ENCODE measurements at regions not wholly inside any gene's neighbourhood (a gene's known extent, or its start where the extent isn't known, plus 50 kb on each side); places are given as distances from the start of the nearest gene placed in this dataset.
A peak's percentile ranks its signal among the peaks of the same experiment; 100 is the strongest.

- DNase-seq (ENCODE audit: low read depth, low spot score) (no peak), ATAC-seq (no peak)
- CTCF ChIA-PET = no interaction called here
- peak overlapping the region; percentile 88 for H3K27ac ChIP-seq (ENCODE audit: low read length)
- H3K27me3 ChIP-seq (ENCODE audit: control insufficient read depth, insufficient read depth, low read length) = no peaks in the 10 kb centered on the region
- no peaks in the 10 kb centered on the region for H3K36me3 ChIP-seq (ENCODE audit: control insufficient read depth, insufficient read depth, low read length)
- BruUV-seq (replicated peaks) = no TSS peak
- intact Hi-C loops (cut with micrococcal nuclease; ENCODE audit: unreplicated experiment) (loop anchor here (5.0 kb wide), 1 partner anchor 103 kb away; no protein-coding TSS in a partner anchor), in situ Hi-C loops (cut with HindIII; ENCODE audit: low pct_unique_long_range_greater_than_20kb, low sequenced_read_pairs) (no loop called here)
- H3K4me1 ChIP-seq (ENCODE audit: control insufficient read depth, insufficient read depth, low read length) = peaks cover 48% of the 10 kb centered on the region
- no peak for TF ChIP-seq CTCF (IDR thresholded peaks at IDR 0.05)
- H3K9me3 ChIP-seq (ENCODE audit: control insufficient read depth, insufficient read depth, low read depth, low read length) = no peaks in the 10 kb centered on the region
- H3K4me3 ChIP-seq (ENCODE audit: low read depth in 2 of 2, low read length in 2 of 2) = no peak overlapping the region
- POLR2A ChIA-PET = interaction anchor here (0.6 kb wide), 1 partner anchor 101 kb away, joined by 3 read pairs; no protein-coding TSS in a partner anchor
Measured at GRCh38 chr12:116384691-116385485, 107.4 kb upstream of the MED13L start.

GRCh38 chr12:116385486-116386217 lies 108.2 kb upstream of the MED13L start:
- in situ Hi-C loops (cut with HindIII; ENCODE audit: low pct_unique_long_range_greater_than_20kb, low sequenced_read_pairs) = no loop called here
- Histone ChIP-seq H3K4me1 (ENCODE audit: control insufficient read depth, insufficient read depth, low read length) (peaks cover 55% of the 10 kb centered on the region), H3K9me3 (ENCODE audit: control insufficient read depth, insufficient read depth, low read depth, low read length) (no peaks in the 10 kb centered on the region), H3K27me3 (ENCODE audit: control insufficient read depth, insufficient read depth, low read length) (no peaks in the 10 kb centered on the region), H3K27ac (ENCODE audit: low read length) (peak overlapping the region; percentile 88), H3K36me3 (ENCODE audit: control insufficient read depth, insufficient read depth, low read length) (no peaks in the 10 kb centered on the region), H3K4me3 (ENCODE audit: low read depth in 2 of 2, low read length in 2 of 2) (no peak overlapping the region)
- ATAC-seq = no peak
- ChIA-PET POLR2A (interaction anchor here (0.6 kb wide), 1 partner anchor 100 kb away, joined by 3 read pairs; no protein-coding TSS in a partner anchor), CTCF (no interaction called here)
- BruUV-seq (replicated peaks) = no TSS peak
- no peak for DNase-seq (ENCODE audit: low read depth, low spot score)
- TF ChIP-seq REST (IDR thresholded peaks at IDR 0.05; ENCODE audit: insufficient read depth in 1 of 2, low read depth in 2 of 2, low read length in 1 of 2) = no peak
- no peak for TF ChIP-seq SIN3A (IDR thresholded peaks at IDR 0.05; ENCODE audit: borderline replicate concordance, insufficient read depth, low read depth, low read length)
- TF ChIP-seq TCF7L2 (IDR thresholded peaks at IDR 0.05; ENCODE audit: low read depth, low read length) = no peak
- TF ChIP-seq CTCF (IDR thresholded peaks at IDR 0.05) = no peak
- TF ChIP-seq POLR2AphosphoS5 (IDR thresholded peaks at IDR 0.05; ENCODE audit: low read depth, low read length) = no peak
- intact Hi-C loops (cut with micrococcal nuclease; ENCODE audit: unreplicated experiment) = no loop called here

Data from Panc1 (cell line).